GM12878 (cell line): ENCODE measurements at regions not wholly inside any gene's neighbourhood (a gene's known extent, or its start where the extent isn't known, plus 50 kb on each side); places are given as distances from the start of the nearest gene placed in this dataset.

Experiments used
- CHD2 ChIP-seq: IDR thresholded peaks from 2 replicates; pipeline ENCODE4 v1.6.1; 2011; ENCODE audit warnings: low read depth, low read length, improper control_type of control experiment, borderline replicate concordance
- CTCF ChIP-seq, 3 experiments: IDR thresholded peaks in 2 of 3; conservative IDR thresholded peaks in 1 of 3; 2 replicates each; pipeline ENCODE4 v1.5.1; 2011; ENCODE audit warnings: low read depth in 3 of 3, low read length in 3 of 3, mild to moderate bottlenecking in 3 of 3, control low read depth in 2 of 3, moderate library complexity in 2 of 3, inconsistent platforms in 1 of 3, mixed read lengths in 1 of 3; ENCODE audit not compliant: control insufficient read depth in 2 of 3, insufficient read depth in 1 of 3; ENCODE audit errors: extremely low read depth in 1 of 3
- FOS ChIP-seq: IDR thresholded peaks from 3 replicates; pipeline ENCODE4 v1.6.1; 2011; ENCODE audit warnings: borderline replicate concordance; ENCODE audit not compliant: insufficient read length; ENCODE audit errors: extremely low read depth
- GABPA ChIP-seq: IDR thresholded peaks from 2 replicates; pipeline ENCODE4 v1.6.1; 2014; ENCODE audit warnings: antibody characterized with exemption, low read depth, mild to moderate bottlenecking, inconsistent platforms
- NRF1 ChIP-seq: conservative IDR thresholded peaks from 2 replicates; pipeline ENCODE4 v1.6.1; 2011; ENCODE audit warnings: mild to moderate bottlenecking, low read depth, low read length, improper control_type of control experiment
- RAD51 ChIP-seq: fragments of 450-650 bp; IDR thresholded peaks from 2 replicates; pipeline ENCODE4 v1.6.1; 2016; ENCODE audit warnings: moderate library complexity, mild to moderate bottlenecking, inconsistent platforms
- STAT1 ChIP-seq: fragments of 450-650 bp; conservative IDR thresholded peaks from 2 replicates; pipeline ENCODE4 v1.6.1; 2014; ENCODE audit warnings: antibody characterized with exemption, mild to moderate bottlenecking

DNA sequence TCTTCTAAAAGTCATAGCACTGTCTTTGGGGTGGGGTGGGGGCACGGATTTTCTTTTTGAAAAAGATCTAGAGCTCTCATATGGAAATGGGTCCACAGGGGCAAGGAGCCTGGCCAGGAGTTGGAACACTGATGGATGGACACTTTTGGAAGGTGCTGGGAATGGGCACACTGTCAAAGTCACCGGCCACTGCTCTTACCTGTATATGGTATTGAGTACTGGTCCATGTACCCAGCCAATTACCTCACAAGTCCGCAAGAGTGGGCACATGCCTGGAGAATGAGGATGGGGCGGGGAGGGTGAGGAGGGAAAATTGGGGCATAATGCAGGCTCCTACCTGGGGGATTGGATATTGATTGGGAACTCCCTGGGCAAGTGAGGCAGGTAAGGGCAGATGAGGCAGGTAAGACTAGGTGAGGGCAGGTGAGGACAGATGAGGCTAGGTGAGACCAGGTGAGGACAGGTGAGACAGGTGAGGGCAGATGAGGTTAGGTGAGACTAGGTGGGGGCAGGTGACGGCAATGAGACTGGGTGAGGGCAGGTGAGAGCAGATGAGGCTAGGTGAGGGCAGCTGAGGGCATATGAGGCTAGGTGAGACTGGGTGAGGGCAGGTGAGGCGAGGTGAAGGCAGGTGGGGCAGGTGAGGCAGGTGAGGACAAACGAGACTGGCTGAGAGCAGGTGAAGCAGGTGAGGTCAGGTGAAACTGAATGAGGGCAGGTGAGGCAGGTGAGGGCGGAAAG lies 167.9 kb downstream of the NRN1 start:
- TF ChIP-seq CTCF (IDR thresholded peaks at IDR 0.05 in 2 of 3, conservative IDR thresholded peaks at IDR 0.05 in 1 of 3; ENCODE audit: control insufficient read depth in 2 of 3, extremely low read depth in 1 of 3, insufficient read depth in 1 of 3, low read depth in 3 of 3, low read length in 3 of 3) (no peak), GABPA (no peak), NRF1 (no peak), STAT1 (no peak), RAD51 (no peak), FOS (no peak), CHD2 (no peak)
